ENCODE measurements at regions not wholly inside any gene's neighbourhood (a gene's known extent, or its start where the extent isn't known, plus 50 kb on each side); places are given as distances from the start of the nearest gene placed in this dataset.

GRCh38 chr15:77942611-77943211, 134.8 kb downstream of the TBC1D2B start:
- Histone ChIP-seq H2AFZ (ENCODE audit: low read length) (no peak overlapping the region), H2BK5ac (ENCODE audit: low read depth, low read length) (0 out of 2 replicates have a peak overlapping the region, but pooled peaks have one; percentile 16), H3K9me3 (ENCODE audit: insufficient read depth in 2 of 2, low read depth in 1 of 2, low read length in 1 of 2) (no peaks in the 10 kb centered on the region), H2AK5ac (ENCODE audit: low read depth, low read length) (no peak overlapping the region), H2BK120ac (replicated peaks; ENCODE audit: low read depth, low read length) (no peak overlapping the region), H3K4me1 (replicated peaks in 1 of 4; ENCODE audit: control insufficient read depth in 3 of 4, insufficient read depth in 4 of 4, low read length in 3 of 4) (peaks cover 2 to 5% (median 3%) of the 10 kb centered on the region in 4 experiments; a peak in 4 of 7 replicates), H4K20me1 (replicated peaks in 1 of 2; ENCODE audit: control insufficient read depth in 1 of 2, insufficient read depth in 2 of 2, low read length in 2 of 2) (no peaks in the 10 kb centered on the region), H3K9ac (replicated peaks in 1 of 4; ENCODE audit: extremely low read depth in 1 of 4, low read depth in 3 of 4, low read length in 3 of 4) (no peak overlapping the region), H3K4ac (replicated peaks; ENCODE audit: insufficient read length, low read depth, low read length) (no peak overlapping the region), H2BK15ac (ENCODE audit: low read length) (0 out of 2 replicates have a peak overlapping the region, but pooled peaks have one; percentile 8), H3K14ac (ENCODE audit: insufficient read length) (no peak overlapping the region), H3K4me3 (ENCODE audit: extremely low read depth in 1 of 4, insufficient read depth in 2 of 4, low read depth in 3 of 4, low read length in 4 of 4) (no peak overlapping the region), H3K79me2 (ENCODE audit: control insufficient read depth in 1 of 2, insufficient read depth in 2 of 2, low read length in 2 of 2) (no peaks in the 10 kb centered on the region), H3K27ac (ENCODE audit: low read depth, low read length) (no peak overlapping the region), H3K56ac (replicated peaks; ENCODE audit: insufficient read length, low read depth, low read length) (no peak overlapping the region), H4K8ac (ENCODE audit: extremely low read depth, insufficient read depth, low read length) (no peak overlapping the region), H2BK20ac (ENCODE audit: low read length) (peak overlapping the region; percentile 80; the same call in 1 of the 2 replicates), H3K4me2 (ENCODE audit: insufficient read depth in 1 of 2, low read depth in 2 of 2, low read length in 2 of 2) (no peak overlapping the region), H3K27me3 (replicated peaks in 1 of 4; ENCODE audit: control insufficient read depth in 3 of 4, extremely low read depth in 1 of 4, insufficient read depth in 3 of 4, low read length in 3 of 4) (peaks cover 0 to 5% (median 0%) of the 10 kb centered on the region in 4 experiments; a peak in 2 of 7 replicates), H3K23ac (ENCODE audit: insufficient read length) (no peak overlapping the region), H3K36me3 (ENCODE audit: control insufficient read depth in 2 of 4, insufficient read depth in 4 of 4, low read length in 3 of 4) (no peaks in the 10 kb centered on the region), H4K91ac (replicated peaks; ENCODE audit: insufficient read length, low read length) (no peak overlapping the region), H2BK12ac (ENCODE audit: low read depth, low read length) (peak overlapping the region; percentile 60; the same call in 1 of the 2 replicates), H3K23me2 (ENCODE audit: low read depth, low read length) (peaks cover 4% of the 10 kb centered on the region; the same call in 1 of the 2 replicates), H3K18ac (ENCODE audit: extremely low read depth, low read length) (no peak overlapping the region), H4K5ac (ENCODE audit: insufficient read length, low read depth, low read length) (no peak overlapping the region), H3K79me1 (ENCODE audit: low read depth, low read length) (no peaks in the 10 kb centered on the region)
- DNase-seq (ENCODE audit: low read depth in 1 of 2, low spot score in 2 of 2) (peak in 1 of 2 experiments; percentile 34), FAIRE-seq (no peak)
- no peak for TF ChIP-seq SP4 (IDR thresholded peaks at IDR 0.05; ENCODE audit: low read length)
- no peak for TF ChIP-seq TAF7 (optimal IDR thresholded peaks at IDR 0.05; ENCODE audit: borderline replicate concordance, low read depth, low read length)
- no peak for TF ChIP-seq EZH2 (IDR thresholded peaks at IDR 0.05; ENCODE audit: low read depth, low read length, severe bottlenecking)
- TF ChIP-seq CTBP2 (IDR thresholded peaks at IDR 0.05; ENCODE audit: borderline replicate concordance, insufficient read depth, insufficient read length, low read length) = no peak
- no peak for TF ChIP-seq ATF2 (IDR thresholded peaks at IDR 0.05; ENCODE audit: low read length)
- no peak for TF ChIP-seq CTCF (IDR thresholded peaks at IDR 0.05; ENCODE audit: control extremely low read depth in 1 of 3, insufficient read depth in 1 of 3, low read depth in 1 of 3, low read length in 3 of 3)
- no peak for TF ChIP-seq POU5F1 (IDR thresholded peaks at IDR 0.05; ENCODE audit: low read depth, low read length)
- ChIA-PET POLR2A (ENCODE audit: partially characterized antibody) (no interaction called here), CTCF (ENCODE audit: partially characterized antibody) (interaction anchor here (1.0 to 1.9 kb wide), 2 partner anchors 16 to 41 kb away, joined by 3 to 7 read pairs; no protein-coding TSS in a partner anchor)
- 83% methylated on average over 6 of the region's 6 CpGs; no CpG with 5 or more reads in 1 of the 2 experiments for WGBS, 2 experiments (ENCODE audit: extremely low coverage in 1 of 2, insufficient coverage in 1 of 2, insufficient read length in 1 of 2, insufficient replicate concordance in 2 of 2, low coverage in 1 of 2, low lambda C conversion rate in 2 of 2, missing lambda C conversion rate in 1 of 2)

All from H1 (cell line).